GM19025 (cell line): ENCODE measurements at regions not wholly inside any gene's neighbourhood (a gene's known extent, or its start where the extent isn't known, plus 50 kb on each side); places are given as distances from the start of the nearest gene placed in this dataset.
"Not testable (repeated sequence)": the region's sequence is repeated elsewhere in the genome, so short reads cannot be mapped to it uniquely, and the experiment has no call there.

ENCODE experiments used
- ATAC-seq: cut with Tn5 transposase; IDR thresholded peaks from one replicate; pipeline ENCODE4 v1.9.1; 2021; ENCODE audit warnings: mild to moderate bottlenecking, low read depth, moderate library complexity; ENCODE audit not compliant: unreplicated experiment

DNA sequence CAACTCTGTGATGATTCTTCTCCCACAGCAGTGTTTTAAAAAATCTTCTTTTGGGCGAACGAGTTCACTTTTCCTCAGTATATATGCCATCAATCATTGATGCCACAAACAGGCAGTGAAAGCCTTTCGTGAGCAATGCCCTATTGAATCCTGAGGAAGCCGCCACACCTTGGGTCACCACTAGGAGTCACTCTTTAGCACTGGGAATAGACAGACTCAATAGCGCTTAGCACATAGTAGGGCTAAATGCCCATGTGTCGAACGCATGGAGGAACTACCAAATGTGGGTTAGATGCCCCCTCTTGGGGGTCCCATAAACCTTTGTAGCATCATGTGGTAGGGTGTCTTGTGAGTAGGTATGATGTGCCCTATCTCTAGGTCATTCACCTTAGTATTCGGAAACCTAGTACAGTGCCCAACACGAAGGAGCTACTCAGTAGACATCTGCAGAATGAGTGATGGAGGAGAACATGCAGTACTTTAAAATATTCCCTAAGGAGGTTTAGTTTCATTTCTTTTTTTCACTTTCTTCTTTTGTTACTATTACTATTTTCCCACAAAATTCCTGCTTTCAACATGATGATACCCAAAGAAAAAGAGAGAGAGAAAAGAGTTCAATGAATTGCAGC, 603.7 kb downstream of the BNC2 start:
- no peak for ATAC-seq

DNA sequence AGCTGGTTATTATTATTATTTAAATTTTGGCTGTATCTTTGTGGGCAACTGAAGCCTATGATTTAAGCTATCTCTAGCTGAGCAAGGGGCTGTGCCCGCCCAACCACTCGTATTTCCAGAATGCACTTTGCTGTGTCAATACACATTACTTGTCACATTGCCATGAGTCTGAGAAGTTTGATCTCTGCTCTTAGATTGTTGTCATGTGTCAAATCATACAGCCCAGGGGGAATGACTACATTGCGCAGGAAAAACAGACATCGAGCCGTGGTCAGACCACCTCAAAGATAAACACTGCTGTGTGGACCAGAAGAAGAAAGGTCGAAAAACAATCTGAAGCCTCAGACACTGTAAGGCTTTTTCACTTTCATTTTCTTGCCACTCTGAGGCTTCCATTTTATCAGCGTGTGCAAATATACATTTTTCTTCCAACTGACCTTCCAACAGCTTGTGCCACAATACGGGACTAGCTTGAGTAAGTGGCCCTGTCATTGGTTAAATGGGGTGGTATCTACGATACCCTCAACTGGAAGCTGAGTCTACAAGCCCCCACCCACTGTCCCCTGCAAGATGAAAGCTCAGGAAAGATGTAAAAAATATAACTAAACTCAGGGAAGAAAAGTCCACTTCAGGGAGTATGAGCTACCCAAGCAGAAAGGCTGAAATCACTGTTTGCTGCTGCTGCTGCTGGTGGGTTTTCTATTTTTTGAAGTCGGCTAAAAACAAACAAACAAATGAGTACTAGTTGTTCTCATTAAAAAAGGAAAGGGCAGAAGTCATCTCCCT, 603.0 kb downstream of the BNC2 start:
- no peak for ATAC-seq

DNA sequence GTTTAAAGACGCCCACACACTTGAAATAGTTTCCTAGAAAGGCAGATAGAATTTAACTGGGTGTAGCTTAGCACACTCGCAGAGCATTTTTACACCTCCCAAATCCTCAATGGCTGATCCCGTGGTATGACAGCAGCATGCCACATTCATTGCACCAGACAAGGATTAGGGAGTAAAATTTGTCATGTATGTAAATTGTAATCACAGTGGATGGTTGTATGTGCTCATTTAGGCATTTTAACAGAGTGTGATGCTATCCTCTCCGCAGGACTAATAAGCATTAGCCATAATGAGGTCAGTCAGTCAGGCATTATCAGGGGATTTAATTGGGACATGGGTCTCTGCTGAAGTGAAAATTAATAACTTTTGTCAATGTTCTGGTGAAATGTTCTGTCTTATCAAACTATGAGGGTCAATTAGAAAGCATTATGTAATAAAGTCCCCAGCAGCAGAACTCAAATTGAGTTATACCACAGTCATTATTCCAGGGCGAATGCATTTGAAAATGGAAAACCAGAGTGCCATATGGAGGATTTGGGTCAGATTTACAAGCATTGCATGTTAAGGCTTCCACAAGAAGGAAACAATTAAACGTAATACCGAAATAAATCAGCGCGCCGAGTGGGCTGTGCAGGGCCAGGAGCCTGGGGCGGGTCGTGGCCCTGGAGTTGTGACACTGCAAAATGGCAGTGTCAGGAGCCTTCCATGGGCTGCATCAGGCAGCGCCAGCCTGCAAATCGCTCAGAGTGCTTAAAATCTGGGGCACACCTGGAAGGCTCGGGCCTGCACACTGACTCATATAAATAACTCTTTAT, 602.2 kb downstream of the BNC2 start:
- no peak for ATAC-seq

DNA sequence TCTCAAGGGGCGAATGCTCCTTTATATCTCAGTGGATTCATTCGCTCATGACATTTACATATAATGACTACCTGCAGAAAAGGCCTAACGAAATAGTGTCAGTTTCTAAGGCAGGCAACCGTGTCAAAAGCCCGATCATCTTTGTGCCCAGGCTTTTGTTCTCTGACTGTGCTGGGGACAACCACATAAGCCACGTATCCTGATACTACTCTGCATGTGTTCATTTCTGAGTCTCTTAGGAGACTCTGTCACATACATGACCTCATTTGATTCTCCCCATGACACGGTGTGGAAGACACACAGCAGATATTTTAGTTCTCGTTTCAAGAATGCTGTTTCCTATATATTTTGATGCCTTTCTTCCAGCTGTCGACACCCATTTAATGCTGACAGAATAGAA, 598.5 kb downstream of the BNC2 start:
- ATAC-seq, result no peak

DNA sequence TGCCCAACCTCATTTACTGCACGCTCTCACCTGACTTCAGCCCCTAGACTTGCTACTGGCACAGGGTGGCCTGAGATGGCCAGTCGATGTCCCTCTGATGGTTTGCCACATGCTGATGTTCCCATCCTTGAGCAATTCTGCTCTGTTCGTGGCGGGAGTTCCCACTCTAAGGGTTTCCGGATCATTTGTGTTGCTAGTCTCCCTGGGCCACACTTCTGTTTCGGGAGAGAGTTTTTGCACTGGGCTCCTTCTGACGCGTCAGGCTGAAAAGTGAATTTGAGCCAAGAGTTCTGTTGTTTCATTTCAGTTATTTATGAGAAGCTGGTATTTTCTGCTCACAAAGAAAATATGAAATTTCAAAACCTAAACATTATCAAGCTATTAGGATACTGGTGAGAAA, 597.7 kb downstream of the BNC2 start:
- ATAC-seq, result no peak

DNA sequence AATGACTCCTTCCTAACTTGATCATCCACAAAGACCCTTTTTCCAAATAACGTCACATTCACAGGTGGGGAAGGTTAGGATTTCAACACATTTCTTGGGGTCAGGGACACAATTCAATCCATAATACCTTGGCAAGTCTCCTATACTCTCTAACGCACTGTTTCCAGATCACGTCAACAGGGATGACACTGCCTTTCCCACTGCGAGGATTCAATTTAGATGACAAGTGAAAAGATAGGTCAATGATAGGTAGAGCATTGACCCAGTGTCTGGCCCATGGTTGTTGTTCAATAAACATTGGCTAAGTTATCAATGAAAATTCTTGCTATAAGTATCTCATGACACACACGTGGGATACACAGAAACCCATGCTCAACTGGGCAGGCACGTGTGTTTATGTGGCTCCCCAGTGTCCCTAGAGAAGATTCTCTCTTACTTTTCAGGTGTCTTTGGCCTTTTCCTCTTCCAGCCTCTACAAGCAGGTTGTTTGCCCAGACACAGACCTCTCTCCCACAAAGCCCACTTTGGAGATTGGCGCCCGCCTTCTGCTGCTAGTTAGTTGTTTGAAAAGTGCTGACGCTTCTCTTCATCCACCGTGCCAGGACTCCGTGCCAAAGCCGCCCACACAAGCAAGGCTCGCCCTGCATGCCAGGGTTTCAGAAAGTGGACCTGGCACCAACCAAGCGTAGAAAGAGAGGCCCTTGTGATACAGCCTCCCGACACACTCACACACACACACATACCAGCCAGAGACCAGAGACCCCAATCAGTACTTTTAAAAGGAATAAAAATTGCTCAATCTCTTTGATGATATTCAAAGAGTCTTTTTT, 594.5 kb downstream of the BNC2 start:
- no peak for ATAC-seq

DNA sequence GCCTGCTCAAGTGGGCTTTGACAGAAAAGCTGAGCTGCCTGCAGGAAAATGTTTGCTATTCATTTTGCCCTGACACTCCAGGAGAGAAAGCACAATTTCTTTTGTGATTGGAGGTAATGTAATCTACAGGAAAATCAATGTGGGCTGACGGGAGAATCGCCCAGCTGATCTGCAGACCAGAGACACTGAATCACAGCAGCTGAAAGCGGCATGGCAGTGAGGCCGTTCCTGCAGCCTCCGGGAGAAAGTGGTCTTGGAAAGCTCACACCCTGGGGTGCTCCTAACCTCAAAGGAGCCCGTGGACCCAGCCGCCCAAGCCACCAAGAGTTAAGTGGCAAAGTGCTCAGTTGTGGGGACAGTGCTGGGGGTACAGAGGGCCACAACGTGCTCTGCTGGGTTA, 593.6 kb downstream of the BNC2 start:
- no peak for ATAC-seq

DNA sequence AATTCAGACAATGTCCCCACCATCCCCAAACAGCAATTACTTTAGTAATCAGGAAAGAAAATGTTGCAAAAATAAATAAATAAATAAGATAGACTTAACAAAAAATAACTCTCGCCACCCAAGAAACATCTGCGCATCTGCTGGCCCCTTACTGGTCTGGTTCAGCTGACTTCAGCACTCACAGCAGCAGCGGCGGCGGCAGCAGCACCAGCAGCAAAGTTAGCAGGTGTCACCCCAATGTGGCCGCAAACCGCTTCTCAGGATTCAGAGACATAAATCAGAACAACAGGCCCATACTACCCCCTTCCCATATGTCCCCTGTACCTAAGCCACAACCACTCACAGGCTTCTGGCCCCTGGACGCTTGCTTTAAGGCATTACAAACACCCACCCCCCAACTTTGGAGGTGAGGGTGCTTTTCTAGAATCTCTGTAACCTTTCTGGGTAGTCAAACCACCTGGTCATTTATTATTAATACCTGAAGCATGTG, 593.0 kb downstream of the BNC2 start:
- ATAC-seq, result no peak

DNA sequence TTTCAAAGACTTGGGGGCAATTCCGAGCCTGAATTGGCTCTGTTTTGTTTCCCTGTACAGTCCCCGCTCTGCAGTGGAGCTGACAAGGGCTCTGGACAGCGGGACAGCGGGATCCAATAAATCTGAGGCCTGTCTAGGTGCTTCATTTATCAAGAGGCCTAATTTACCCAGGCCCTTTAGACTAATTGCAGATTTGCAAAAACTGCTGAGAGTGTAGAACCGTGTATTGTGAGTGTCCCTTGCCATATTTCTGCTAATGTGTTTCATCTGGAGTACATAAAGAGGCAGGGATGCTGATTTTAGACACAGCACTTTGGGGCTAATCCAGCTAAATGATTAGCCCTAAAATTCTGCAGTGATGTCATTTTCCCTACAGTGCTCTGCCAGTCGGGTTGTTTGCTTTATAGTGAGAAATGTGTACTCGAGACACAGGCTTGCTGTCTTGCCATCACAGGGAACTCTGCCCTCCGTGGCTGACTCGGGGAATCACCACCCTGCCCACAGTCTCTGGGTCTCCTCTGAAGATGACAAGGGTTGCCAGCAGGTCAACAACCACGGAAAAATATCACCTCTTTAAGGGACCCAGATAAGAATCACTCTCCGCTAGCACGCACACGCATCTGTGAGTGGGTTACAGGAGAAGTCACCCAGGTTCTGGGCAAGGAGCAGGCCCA, 592.0 kb downstream of the BNC2 start:
- ATAC-seq, result no peak

DNA sequence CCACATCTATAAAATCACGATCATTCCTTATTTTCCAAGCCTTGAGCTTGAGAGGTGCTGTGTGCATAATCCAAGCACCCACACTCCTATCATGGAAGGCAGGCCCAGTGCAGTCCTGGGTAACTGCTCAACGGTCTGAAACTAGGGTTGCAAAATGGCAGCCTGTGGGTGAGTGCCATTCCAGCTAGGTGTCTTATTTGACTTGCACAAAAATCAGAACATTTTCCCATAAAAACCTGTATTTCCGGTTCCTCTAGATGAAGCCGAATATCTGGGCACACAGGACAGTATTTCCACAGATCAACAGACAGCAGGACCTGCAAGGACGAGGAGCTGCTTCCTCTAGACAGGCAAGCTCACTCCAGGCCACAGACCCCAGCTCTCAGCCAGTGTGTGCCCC, 588.8 kb downstream of the BNC2 start:
- ATAC-seq, result no peak

DNA sequence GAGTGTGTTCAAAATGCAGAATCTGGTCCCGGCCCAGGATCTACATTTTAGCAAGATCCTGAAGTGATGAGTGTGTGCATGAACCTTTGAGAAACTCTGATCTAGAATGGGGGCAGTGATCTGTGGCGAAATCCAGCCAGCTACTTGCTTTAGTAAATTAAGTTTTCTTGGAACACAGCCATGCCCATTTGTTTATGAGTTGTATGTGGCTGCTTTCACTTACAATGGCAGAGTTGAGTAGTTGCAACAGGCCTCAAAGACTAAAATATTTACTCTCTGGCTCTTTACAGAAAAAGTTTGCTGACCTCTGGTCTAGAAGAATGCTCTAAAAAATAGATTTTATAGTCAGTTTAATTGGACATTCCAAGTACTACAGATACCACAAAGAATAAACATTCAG, 588.3 kb downstream of the BNC2 start:
- no peak for ATAC-seq

DNA sequence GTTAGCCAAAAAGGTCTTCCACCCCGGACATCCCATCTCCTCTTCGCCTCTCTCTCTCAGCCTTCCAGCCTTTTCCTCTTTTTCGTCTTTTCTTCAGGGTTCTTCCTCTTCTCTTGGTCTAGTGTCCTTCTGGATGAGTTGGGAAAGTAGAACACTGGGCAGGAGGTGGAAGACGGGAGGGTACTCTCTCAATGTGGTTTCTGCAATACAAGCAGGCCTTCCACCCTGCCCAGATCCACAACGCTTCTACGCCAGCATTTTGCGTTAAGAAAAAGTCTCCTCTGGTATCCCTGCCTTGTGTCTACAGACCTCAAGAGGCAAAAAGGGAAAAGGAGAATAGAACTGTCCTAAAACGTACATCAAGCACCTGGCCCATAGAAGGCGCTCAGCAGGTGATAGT, 587.8 kb downstream of the BNC2 start:
- no peak for ATAC-seq

DNA sequence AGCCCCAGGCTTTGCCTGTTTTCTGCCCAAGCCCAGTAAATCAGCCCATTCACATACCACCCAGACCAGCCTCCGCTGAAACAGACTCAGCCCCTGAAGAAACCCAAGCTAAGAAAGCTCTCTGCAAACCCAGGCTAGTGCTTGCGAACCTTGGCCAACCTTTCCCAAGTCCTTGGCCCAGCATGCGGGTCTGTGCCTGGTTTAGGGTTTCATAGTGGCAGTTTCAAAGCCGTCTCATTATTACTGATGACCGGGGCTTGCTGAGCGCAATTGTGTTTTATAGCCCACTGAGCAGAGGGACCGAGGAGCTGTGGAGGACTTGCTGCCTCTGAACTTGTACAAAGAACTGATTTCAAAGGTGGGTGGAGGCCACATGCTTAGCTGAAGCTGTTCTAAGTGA, 584.3 kb downstream of the BNC2 start:
- ATAC-seq, result no peak

DNA sequence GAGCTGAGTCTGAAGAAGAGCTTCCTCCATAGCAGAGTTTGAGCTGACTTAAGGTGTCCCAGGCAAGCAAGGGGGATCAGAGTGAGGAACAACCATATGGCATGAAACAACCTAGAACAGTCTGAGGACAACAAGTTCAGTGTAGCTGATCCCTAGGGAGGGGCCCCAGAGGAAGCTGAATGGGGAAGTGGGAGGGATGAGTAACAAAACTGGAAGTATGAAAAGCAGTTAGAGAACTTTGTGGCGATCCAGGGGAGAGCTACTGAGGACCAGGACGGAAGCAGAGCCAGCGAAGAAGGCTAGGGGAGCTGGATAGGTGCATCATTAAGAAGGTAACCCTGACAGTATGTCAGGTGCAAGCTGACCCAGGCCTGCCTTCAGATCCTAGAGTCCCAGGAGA, 580.8 kb downstream of the BNC2 start:
- peak; percentile 68 for ATAC-seq

DNA sequence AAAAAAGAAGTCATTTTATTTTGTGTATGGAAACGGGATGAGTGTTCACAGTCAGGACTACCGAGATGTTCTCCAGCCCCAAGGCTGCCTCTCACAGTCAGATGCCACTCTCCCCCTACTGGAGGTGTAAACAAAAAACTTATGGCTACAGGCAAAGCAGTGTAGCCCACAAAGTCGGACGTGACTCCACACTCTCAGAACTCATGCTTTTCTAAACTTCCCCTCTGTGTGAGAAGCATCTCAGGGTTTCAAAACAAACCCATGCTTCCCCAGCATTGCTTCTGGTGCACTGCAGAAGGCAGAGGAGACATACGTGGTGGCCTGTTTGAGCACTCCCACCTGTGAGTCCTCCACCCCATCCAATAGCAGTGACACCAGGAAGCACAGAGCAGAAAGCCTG, 580.3 kb downstream of the BNC2 start:
- peak; percentile 53 for ATAC-seq

DNA sequence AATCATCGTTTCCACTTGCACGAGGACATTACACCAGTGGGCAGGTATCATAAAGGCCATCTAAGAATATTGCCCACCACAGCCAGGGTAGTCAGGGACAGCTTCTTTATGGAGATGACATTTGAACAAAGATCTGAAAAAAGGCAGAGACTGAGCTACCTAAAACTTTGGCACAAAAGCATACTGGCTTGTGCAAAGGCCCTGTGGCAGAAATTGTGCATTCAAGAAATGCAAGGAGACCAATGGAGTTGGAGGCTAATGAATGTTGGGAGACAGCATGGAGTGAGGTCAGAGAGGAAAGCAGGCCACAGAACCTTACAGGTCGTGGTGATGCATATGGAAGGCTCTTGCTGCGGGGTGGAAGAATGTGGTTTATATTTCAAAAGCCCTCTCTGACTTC, 578.5 kb downstream of the BNC2 start:
- no peak for ATAC-seq

DNA sequence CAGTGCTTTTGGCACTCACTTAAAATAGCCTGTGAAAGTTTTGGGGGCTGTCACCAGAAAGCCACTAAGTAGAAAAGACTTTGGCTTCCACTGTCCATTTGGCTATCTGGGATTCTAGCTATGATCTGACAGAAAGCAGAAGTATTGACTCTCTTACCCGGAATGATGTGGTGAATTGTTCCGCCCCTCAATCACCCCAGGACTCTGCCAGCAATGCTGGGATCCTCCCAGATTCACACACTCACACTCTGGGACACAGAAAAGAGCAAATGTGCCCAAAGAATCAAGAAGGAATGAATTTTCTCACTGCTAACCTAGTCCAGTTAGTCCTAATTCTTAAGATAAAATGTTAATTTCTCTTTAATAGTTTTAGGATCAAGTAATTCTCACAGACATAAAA, 576.9 kb downstream of the BNC2 start:
- no peak for ATAC-seq

DNA sequence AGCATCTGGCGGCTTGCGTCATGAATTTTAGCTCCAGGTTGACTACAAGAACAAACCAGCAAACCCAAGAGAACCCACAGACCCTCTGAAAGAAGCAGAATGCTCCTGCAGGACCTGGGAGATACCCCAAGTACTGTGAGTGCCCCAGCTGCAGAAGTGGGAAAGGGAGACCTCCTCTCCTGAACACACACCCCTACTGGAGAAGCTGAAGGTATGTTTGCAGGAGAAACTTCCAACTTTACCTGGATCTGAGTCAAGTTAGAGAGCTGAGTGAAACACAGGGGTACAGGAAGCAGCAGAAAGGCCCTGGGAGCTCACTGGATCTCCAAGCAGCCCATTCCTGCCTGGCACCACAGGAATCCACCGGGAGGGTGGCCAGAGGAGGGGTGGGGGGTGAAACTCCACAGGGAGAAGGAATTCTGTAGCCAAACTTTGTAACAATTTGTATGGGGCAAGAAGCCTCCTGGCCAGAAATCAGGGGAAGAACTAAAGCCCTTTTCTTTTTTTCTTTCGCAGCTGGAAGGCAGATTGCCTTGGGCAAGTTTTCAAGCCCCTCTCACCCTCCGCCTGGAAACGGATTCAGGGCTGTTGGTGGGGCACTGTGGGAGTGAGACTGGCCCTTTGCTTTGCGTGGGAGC, 576.2 kb downstream of the BNC2 start:
- ATAC-seq, result no peak

DNA sequence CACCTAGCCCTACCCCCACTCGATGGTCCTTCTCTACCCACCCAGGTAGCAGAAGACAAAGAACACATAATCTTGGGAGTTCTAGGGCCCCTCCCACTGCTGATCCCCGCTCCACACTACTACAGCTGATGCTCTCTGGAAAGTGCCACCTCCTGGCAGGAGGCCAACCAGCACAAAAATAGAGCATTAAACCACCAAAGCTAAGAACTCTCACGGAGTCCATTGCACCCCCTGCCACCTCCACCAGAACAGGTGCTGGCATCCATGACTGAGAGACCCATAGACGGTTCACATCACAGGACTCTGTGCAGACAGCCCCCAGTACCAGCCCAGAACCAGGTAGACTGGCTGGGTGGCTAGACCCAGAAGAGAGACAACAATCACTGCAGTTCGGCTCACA, 575.5 kb downstream of the BNC2 start:
- ATAC-seq, result not testable (repeated sequence)
